Activated T-cell treated with anti-CD3 and anti-CD28 coated beads for 48 hours (primary cell): ENCODE measurements at regions not wholly inside any gene's neighbourhood (a gene's known extent, or its start where the extent isn't known, plus 50 kb on each side); places are given as distances from the start of the nearest gene placed in this dataset.

ENCODE experiments used
- DNase-seq: peaks from one replicate; pipeline ENCODE4 v3.0.0-alpha.2; 2020; ENCODE audit warnings: low read depth

DNA sequence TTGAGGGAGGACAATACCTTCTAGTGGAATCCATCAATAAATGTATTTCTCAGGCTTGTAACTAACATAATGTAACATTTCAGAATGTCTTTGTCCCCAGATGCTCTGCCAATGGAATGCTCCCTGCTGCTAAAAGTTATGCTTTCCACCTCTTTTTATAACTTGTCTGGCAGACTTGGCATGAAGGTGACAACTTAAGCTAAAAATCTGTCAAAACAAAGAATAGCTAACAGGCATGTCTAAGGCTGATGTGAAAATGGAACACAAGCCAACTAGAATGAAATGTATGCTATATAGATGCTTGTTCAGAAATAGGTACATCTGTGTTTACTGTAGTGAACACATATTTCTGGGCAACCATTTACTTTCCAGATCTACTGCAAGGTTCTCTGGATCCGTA, 467.9 kb downstream of the MRPL39 start:
- no peak for DNase-seq

DNA sequence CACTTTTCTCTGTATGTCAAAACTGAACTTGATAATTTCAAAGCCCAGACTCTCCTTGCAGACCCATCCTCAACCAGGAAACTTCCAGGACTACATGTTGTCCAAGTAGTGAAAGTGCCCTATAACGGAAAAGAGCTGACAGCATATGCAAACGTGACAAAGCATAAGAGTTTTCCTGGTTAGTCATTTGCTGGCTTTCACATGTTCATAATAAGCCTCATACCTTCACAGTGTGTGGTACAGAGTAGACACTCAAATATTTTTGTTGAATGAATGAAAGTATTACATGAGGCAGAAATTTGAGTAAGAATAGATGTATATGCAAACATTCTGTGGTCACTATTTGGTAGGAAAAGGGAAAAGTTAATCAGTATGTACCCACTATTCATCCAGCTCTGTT, 473.3 kb downstream of the MRPL39 start:
- no peak for DNase-seq

- no peak for DNase-seq
Measured at GRCh38 chr21:25127811-25128210, 479.5 kb downstream of the MRPL39 start.

- no peak for DNase-seq
Measured at GRCh38 chr21:25127007-25127406, 480.3 kb downstream of the MRPL39 start.

DNA sequence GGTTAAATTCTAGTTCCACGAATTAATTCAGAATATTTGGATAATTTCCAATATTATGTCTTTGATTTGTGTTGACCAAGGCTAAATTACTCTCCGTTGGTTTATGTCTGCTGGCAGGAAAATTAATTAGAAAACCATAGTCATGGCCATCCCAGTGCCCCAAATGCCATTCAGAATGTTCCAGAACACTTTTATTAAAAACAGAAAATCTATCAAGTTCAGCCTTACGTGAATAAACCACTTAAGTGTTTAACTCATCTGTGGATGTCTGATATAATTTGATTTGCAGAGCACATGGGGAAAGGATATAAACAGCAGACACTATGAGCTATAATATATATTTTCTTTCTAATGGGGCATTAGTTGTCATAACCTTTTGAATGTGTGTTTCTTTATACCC, 480.7 kb downstream of the MRPL39 start:
- no peak for DNase-seq

GRCh38 chr21:25118648-25119047, 488.6 kb downstream of the MRPL39 start:
- no peak for DNase-seq

- no peak for DNase-seq
Measured at GRCh38 chr21:25115021-25115420, 492.3 kb downstream of the MRPL39 start.

DNA sequence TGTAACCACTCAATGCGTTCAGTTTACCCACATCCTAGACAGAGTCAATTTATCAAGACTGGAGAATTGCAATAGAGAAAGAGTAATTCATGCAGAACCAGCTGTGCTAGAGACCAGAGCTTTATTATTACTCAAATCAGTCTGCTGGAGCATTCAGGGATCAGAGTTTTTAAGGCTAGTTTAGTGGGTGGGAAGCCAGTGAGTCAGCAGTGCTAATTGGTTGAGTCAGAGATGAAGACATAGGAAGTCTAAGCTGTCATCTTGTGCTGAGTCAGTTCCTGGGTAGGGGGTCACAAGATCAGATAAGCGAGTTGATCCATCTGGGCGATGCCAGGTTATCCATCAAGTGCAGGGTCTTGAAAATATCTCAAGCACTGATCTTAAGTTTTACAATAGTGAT, 499.6 kb downstream of the MRPL39 start:
- no peak for DNase-seq

GRCh38 chr21:25103500-25104207, 503.6 kb downstream of the MRPL39 start:
- DNase-seq: no peak

DNA sequence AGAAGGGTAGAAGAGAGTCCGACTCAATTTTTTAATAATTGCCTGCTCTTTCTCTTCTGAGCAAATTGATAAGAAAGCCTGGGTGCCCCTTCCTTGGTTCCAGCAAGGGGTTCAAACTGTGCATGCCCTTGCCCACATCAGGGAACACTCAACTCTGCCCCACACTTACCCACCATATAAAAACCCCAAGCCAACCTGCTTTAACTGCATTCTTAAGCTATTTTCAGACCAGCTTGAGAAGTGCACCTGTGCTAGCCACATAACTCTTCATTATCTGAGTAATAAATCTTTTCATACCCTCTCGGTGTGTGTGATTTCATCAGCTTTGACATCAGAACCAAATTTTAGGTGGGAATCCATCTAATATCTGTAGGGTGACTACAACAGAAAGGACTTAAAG, 509.6 kb downstream of the MRPL39 start:
- no peak for DNase-seq

DNA sequence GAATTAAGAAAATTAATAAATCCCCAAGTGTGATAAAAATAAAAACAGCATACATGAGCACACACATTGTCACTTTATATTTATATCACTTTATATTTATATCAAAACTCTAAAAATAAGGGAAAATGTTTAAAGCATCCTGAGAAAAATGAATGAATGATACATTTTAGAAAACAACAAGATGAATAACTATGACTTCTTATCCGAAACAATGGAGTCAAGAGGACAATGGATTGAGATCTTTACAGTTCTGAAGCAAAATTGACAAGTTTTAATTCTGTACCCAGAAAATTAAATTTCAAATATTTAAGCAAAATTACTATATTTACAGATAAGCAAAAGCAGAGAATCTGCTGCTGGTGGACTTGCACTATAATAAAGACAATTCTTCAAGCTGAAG, 512.6 kb downstream of the MRPL39 start:
- no peak for DNase-seq

GRCh38 chr21:25092441-25093011, 514.8 kb downstream of the MRPL39 start:
- no peak for DNase-seq

DNA sequence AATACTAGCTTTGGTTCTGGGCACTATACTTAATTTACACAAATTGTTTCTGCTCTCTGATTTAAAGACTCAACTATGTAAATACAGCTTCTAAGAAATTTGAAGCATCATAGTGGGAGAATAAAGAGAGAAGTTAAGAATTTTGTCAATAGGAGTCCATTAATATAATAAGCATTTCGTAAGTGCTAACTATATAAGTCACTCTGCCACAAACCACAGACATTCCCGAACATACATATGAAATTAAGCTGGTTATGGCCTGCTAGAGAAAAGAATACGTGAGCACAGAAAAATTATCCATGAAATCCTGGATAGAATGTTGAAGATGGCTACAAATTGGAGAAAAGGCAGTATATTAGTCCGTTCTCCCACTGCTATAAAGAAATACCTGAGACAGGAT, 526.2 kb downstream of the MRPL39 start:
- no peak for DNase-seq

DNA sequence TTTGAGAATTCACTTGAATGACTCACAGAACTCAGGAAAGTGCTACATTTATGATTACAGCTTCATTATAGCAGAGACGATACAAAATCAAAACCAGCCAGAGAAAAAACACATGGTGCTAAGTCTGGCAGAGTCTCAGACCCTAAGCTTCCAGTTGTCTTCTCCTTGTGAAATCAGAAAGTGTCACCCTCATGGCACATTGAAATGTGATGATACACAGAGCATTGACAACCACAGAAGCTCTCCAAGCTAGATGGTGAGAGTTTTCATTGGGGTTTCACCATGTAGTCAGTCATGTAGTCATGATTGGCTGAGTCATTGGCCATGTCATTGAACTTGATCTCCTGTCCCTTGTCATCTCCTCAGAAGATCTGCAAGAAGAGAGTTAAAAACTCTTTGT, 526.6 kb downstream of the MRPL39 start:
- no peak for DNase-seq

- DNase-seq: no peak
Measured at GRCh38 chr21:25080141-25080540, 527.1 kb downstream of the MRPL39 start.

- no peak for DNase-seq
Measured at GRCh38 chr21:25079053-25079452, 528.2 kb downstream of the MRPL39 start.

GRCh38 chr21:25062061-25062460, 545.2 kb downstream of the MRPL39 start:
- no peak for DNase-seq

DNA sequence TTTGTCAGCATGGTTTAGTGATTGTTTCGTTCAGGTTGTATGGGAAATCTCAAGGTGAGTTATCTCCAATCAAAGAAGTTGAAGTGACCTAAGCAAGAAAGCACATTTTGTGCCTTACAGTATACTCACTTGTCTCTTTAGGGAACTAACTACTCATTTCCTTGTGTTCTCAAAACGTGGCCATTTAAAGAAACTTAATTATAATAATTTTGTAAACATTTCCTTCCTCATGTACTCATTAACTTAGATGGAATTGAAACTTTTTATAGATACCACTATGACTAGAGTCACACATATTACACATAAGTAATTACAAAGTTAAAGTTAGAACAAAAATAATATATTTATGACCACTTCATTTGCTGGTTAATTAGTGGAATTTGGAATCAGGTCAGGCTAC, 552.6 kb downstream of the MRPL39 start:
- DNase-seq: no peak

DNA sequence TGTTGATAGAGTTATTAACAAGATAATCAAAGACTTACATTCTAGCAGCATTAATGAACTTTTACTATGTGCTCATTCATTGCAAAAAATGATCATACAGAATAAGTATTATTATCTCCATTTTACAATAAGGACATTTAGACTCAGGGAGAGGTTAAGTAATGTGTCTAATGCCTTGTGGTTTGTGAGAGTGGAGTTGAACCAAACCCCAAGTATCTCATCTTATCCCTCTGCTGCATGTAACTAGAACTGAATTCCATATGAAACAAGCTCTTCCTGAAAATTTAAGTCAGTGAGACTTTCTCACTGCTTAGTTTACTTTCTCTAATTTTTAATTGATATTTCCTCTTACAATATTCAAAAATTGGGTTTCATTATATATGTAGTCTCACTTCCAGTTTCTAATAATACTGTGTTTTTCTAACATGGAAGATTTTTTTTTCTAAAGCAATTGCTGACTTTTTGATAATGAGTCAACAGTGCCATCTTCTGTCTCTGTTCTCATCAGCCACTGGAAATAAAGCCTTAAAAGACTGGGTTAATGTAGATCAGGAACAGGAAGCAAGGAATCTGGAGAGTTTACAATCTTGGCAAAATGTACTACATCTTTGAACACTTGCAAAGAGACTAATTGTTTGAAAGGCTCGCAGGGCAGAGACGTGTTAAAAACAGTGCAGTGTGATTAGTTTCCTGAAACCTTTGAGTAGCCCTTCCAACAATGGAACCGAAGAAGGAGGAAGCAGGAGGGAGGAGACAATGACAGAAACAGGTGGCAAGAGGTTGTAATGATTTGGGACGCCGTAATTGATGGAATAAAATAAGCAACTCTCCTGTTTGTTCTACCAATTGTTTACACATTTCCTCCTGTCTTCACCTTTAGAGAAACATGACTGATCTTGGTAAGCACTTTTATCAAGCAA, 567.6 kb downstream of the MRPL39 start:
- DNase-seq: no peak

DNA sequence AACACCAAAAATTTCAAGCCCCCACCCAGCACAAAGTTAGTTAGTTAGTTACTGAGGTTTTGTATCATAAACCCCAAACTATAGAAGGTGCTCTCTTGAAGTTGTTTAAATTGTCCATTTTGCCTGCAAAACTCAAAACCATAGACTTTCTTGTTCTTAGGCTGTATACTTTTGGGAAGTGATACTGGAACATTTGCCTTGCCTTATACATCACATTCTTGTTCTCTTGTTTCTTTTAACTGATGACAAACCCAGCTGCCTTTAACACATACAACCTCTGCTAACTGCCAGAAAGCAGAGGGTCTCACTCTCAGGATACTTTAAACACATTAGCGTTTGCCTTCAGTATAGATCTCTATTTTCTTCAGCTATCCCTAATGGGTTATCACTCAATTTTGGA, 570.5 kb downstream of the MRPL39 start:
- DNase-seq: no peak

DNA sequence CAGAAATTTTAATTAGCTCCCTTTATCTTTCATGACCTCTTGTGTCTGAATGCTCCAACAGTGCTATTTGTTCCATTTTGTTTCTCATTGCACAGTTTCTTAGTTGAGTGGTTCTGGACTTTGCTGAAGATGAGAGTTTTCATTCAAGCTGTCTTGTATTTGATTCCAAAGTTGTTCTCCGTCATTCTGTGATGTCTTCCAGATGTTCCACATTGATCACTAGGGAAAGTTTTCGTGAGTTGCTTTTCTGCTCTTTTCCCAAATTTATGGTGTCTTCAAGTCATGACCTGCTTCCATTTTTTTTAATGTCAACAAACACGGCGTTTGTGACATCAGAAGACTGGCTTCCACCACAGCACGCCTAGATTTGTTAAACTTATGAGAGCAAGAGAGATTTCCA, 575.5 kb downstream of the MRPL39 start:
- DNase-seq: no peak

- no peak for DNase-seq
Measured at GRCh38 chr21:25029580-25029979, 577.7 kb downstream of the MRPL39 start.

- DNase-seq: no peak
Measured at GRCh38 chr21:25025596-25025995, 581.7 kb downstream of the MRPL39 start.
